Memory B cell (primary cell): ENCODE measurements at regions not wholly inside any gene's neighbourhood (a gene's known extent, or its start where the extent isn't known, plus 50 kb on each side); places are given as distances from the start of the nearest gene placed in this dataset.
"Not testable (repeated sequence)": the region's sequence is repeated elsewhere in the genome, so short reads cannot be mapped to it uniquely, and the experiment has no call there.

Experiments
- ATAC-seq: fragments of 150-1000 bp; cut with Tn5 transposase; 2 replicates; pipeline ENCODE4 v1.10.0; 2021; ENCODE audit warnings: low read depth, mild to moderate bottlenecking, moderate library complexity
- DNase-seq, 2 donors: peaks; one replicate each; pipeline ENCODE4 v3.0.0; 2022; ENCODE audit warnings: low spot score in 2 of 2
- H3K27ac Mint-ChIP-seq: one replicate; pipeline ENCODE4 v1.8.0; 2022; ENCODE audit warnings: mild to moderate bottlenecking, moderate library complexity, mixed read lengths
- H3K27me3 Mint-ChIP-seq: one replicate; pipeline ENCODE4 v1.8.0; 2022; ENCODE audit warnings: mixed read lengths
- H3K36me3 Mint-ChIP-seq: one replicate; pipeline ENCODE4 v1.8.0; 2022; ENCODE audit warnings: mild to moderate bottlenecking, mixed read lengths
- H3K4me1 Mint-ChIP-seq: one replicate; pipeline ENCODE4 v1.8.0; 2022; ENCODE audit warnings: mixed read lengths
- H3K4me3 Mint-ChIP-seq: one replicate; pipeline ENCODE4 v1.8.0; 2022; ENCODE audit warnings: mild to moderate bottlenecking, moderate library complexity, mixed read lengths
- H3K9me3 Mint-ChIP-seq: one replicate; pipeline ENCODE4 v1.8.0; 2022; ENCODE audit warnings: mixed read lengths

DNA sequence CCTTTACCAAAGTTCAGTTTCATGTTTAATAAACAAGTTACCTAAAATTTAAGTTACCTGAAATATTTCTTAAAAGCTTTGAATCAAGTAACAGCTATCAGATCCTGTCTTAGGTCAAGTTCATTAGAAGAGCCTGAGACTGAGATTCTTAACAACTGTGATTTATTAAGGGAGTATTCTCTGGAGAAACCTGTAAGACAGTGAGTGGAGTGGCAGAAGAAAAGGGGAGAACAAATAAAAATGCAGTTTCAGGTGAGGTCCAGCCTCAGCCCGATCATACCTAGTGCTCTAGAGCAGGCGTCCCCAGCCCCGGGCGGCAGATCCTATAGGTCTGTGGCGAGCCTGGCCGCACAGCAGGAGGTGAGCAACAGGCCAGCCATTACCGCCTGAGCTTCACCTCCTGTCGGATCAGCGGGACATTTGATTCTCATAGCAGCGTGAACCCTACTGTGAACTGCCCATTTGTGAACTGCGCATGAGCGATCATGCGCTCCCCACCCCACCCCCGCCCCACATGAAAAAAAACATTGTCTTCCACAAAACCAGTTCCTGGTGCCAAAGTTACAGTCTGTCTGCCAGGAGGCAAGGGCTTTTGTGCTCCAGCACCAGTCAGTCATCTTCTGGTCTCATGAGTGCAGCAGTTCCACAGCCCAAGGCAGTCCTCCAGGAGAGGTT, 59.2 kb upstream of the ADGRB3 start:
- DNase-seq (no peak), ATAC-seq (no peak)
- no peak overlapping the region for H3K27ac Mint-ChIP-seq
- H3K4me1 Mint-ChIP-seq, result no peaks in the 10 kb centered on the region
- no peak overlapping the region for H3K4me3 Mint-ChIP-seq
- H3K9me3 Mint-ChIP-seq, result peaks cover 9% of the 10 kb centered on the region
- no peaks in the 10 kb centered on the region for H3K36me3 Mint-ChIP-seq
- H3K27me3 Mint-ChIP-seq, result no peaks in the 10 kb centered on the region

DNA sequence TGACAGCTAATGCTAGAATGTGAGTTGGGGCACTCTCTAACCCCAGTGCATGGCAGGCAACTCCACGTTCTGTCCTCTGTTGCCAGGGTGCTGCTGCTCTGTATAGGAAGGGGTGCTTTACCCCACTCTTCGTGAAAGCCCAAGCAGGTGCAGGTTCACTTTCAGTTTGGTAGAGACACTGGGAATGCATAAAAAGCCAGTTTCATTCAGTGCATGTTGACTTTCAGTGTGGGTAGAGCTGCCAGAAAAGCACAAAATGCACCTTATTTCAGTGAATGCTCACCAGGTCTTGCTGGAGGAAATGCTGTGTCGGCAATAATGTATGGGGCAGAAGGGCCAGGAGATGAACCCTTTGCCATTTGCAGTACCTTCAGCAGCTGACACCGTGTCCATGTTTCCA, 62.1 kb upstream of the ADGRB3 start:
- Mint-ChIP-seq H3K4me3 (no peak overlapping the region), H3K9me3 (peaks cover 14% of the 10 kb centered on the region), H3K27me3 (no peaks in the 10 kb centered on the region), H3K4me1 (no peaks in the 10 kb centered on the region), H3K27ac (no peak overlapping the region), H3K36me3 (no peaks in the 10 kb centered on the region)
- no peak for DNase-seq
- no peak for ATAC-seq

DNA sequence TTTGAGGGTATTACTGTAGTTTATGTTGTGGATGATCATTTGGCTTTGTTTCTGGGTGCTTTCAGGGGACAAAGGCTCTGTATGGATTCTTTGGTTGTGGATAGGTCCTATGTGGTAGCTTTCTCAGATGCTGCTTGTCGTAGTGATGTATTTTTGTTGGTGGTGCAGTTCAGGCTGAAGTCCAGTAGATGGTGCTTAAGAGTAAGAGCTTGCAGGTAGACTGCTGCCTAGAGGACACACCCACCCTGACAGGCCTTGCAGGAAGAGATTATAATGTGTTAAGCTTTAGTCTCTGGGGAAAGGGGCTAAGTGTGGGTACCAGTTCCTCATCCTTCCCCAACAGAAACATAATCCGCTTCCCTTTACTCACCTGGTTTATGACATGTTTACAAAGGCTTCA, 62.6 kb upstream of the ADGRB3 start:
- no peaks in the 10 kb centered on the region for H3K36me3 Mint-ChIP-seq
- no peaks in the 10 kb centered on the region for H3K27me3 Mint-ChIP-seq
- no peak overlapping the region for H3K27ac Mint-ChIP-seq
- no peak for DNase-seq
- H3K4me3 Mint-ChIP-seq, result no peak overlapping the region
- ATAC-seq, result no peak
- no peaks in the 10 kb centered on the region for H3K4me1 Mint-ChIP-seq
- peaks cover 16% of the 10 kb centered on the region for H3K9me3 Mint-ChIP-seq

- Mint-ChIP-seq H3K4me1 (no peaks in the 10 kb centered on the region), H3K9me3 (no peaks in the 10 kb centered on the region), H3K4me3 (no peak overlapping the region), H3K36me3 (no peaks in the 10 kb centered on the region), H3K27me3 (no peaks in the 10 kb centered on the region), H3K27ac (no peak overlapping the region)
- DNase-seq (no peak), ATAC-seq (no peak)
Measured at GRCh38 chr6:68559716-68560115, 75.4 kb upstream of the ADGRB3 start.

DNA sequence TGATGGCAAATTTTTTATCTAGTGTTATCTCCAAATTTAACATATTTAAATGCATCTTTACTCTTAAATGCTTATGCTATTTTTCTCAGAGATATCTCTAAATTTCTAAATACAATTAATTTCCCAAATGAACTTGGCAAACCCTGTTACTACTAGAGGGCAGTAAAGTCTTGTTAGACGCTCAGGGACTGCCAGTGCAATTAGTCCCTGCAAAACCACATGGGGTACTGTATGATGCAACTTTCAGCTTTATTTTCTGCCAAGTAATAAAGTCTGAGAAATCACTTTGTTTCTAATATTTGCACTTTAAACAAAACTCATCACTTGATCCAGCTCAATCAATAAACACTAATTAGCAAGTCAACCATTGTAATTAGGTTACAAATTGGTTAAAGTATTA, 76.0 kb upstream of the ADGRB3 start:
- H3K9me3 Mint-ChIP-seq, result no peaks in the 10 kb centered on the region
- no peaks in the 10 kb centered on the region for H3K27me3 Mint-ChIP-seq
- ATAC-seq (no peak), DNase-seq (no peak)
- H3K27ac Mint-ChIP-seq, result no peak overlapping the region
- H3K4me3 Mint-ChIP-seq, result no peak overlapping the region
- no peaks in the 10 kb centered on the region for H3K36me3 Mint-ChIP-seq
- no peaks in the 10 kb centered on the region for H3K4me1 Mint-ChIP-seq

GRCh38 chr6:68546620-68547019, 88.5 kb upstream of the ADGRB3 start:
- Mint-ChIP-seq H3K9me3 (peaks cover 2% of the 10 kb centered on the region), H3K4me1 (no peaks in the 10 kb centered on the region), H3K27me3 (no peaks in the 10 kb centered on the region), H3K36me3 (no peaks in the 10 kb centered on the region), H3K4me3 (no peak overlapping the region), H3K27ac (no peak overlapping the region)
- ATAC-seq, result no peak
- DNase-seq, result no peak

- Mint-ChIP-seq H3K4me3 (no peak overlapping the region), H3K27me3 (no peaks in the 10 kb centered on the region), H3K9me3 (peaks cover 4% of the 10 kb centered on the region), H3K27ac (no peak overlapping the region), H3K4me1 (no peaks in the 10 kb centered on the region), H3K36me3 (no peaks in the 10 kb centered on the region)
- DNase-seq, result no peak
- ATAC-seq, result no peak
Measured at GRCh38 chr6:68544450-68544849, 90.6 kb upstream of the ADGRB3 start.

- DNase-seq (no peak), ATAC-seq (no peak)
- Mint-ChIP-seq H3K9me3 (no peaks in the 10 kb centered on the region), H3K27ac (no peak overlapping the region), H3K4me1 (no peaks in the 10 kb centered on the region), H3K4me3 (no peak overlapping the region), H3K27me3 (no peaks in the 10 kb centered on the region), H3K36me3 (no peaks in the 10 kb centered on the region)
Measured at GRCh38 chr6:68533339-68533795, 101.7 kb upstream of the ADGRB3 start.

- no peak overlapping the region for H3K27ac Mint-ChIP-seq
- DNase-seq (no peak), ATAC-seq (no peak)
- H3K9me3 Mint-ChIP-seq, result peaks cover 7% of the 10 kb centered on the region
- H3K27me3 Mint-ChIP-seq, result no peaks in the 10 kb centered on the region
- no peaks in the 10 kb centered on the region for H3K36me3 Mint-ChIP-seq
- H3K4me1 Mint-ChIP-seq, result no peaks in the 10 kb centered on the region
- H3K4me3 Mint-ChIP-seq, result no peak overlapping the region
Measured at GRCh38 chr6:68527691-68528090, 107.4 kb upstream of the ADGRB3 start.

DNA sequence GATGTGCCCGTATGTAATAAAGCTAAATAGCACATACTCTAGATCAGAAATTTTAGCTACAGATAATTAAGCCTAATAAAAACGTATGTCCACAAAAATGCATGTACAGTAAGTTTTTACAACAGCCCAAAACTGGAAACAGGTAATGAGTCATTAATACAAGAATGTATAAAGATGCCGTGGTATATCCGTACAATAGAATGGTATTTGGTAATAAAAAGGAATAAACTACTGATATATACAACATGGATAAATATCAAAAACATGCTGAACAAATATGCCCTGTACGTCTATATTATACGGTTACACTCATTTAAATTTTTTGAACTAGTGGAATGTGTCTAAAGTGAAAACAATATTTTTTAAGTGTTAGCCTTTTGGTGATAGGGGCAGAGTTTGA, 128.2 kb upstream of the ADGRB3 start:
- Mint-ChIP-seq H3K4me3 (no peak overlapping the region), H3K4me1 (no peaks in the 10 kb centered on the region), H3K9me3 (peaks cover 4% of the 10 kb centered on the region), H3K27me3 (no peaks in the 10 kb centered on the region), H3K27ac (no peak overlapping the region), H3K36me3 (no peaks in the 10 kb centered on the region)
- DNase-seq, result no peak
- no peak for ATAC-seq

DNA sequence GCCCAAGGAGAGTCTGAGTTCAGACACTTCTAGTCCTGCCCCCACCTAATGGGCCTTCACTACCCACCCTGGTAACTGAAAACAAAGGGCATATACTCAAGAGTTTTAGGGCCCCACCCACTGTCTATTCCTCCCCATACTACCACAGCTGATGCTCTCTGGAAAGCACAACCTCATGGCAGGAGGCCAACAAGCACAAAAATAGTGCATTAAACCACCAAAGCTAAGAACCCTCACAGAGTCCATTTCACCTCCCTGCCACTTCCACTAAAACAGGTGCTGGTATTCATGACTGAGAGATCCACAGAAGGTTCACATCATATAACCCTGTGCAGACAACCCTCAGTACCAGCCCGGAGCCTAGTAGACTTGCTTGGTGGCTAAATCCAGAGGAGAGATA, 132.1 kb upstream of the ADGRB3 start:
- no peak overlapping the region for H3K27ac Mint-ChIP-seq
- DNase-seq (no peak), ATAC-seq (no peak)
- H3K4me1 Mint-ChIP-seq, result no peaks in the 10 kb centered on the region
- no peak overlapping the region for H3K4me3 Mint-ChIP-seq
- H3K36me3 Mint-ChIP-seq, result no peaks in the 10 kb centered on the region
- H3K27me3 Mint-ChIP-seq, result no peaks in the 10 kb centered on the region
- peaks cover 3% of the 10 kb centered on the region for H3K9me3 Mint-ChIP-seq

DNA sequence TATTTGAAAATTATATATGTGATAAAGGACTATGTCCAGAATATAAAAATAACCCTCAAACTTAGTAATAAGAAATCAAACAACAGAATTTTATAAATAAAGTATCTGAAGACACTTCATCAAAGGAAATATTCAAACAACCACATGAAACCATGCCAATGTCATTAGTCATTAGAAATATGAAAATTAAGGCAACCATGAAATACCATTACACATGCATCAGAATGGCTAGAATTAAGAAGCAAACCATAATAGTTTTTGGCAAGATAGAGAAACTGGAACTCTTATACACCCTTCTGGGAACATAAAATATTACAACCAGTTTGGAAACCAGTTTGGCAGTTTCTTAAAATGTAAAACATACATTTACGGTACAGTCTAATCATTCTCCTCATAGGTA, 137.2 kb upstream of the ADGRB3 start:
- H3K9me3 Mint-ChIP-seq, result peaks cover 2% of the 10 kb centered on the region
- DNase-seq (no peak), ATAC-seq (no peak)
- no peaks in the 10 kb centered on the region for H3K27me3 Mint-ChIP-seq
- no peaks in the 10 kb centered on the region for H3K4me1 Mint-ChIP-seq
- H3K36me3 Mint-ChIP-seq, result no peaks in the 10 kb centered on the region
- no peak overlapping the region for H3K4me3 Mint-ChIP-seq
- H3K27ac Mint-ChIP-seq, result no peak overlapping the region

DNA sequence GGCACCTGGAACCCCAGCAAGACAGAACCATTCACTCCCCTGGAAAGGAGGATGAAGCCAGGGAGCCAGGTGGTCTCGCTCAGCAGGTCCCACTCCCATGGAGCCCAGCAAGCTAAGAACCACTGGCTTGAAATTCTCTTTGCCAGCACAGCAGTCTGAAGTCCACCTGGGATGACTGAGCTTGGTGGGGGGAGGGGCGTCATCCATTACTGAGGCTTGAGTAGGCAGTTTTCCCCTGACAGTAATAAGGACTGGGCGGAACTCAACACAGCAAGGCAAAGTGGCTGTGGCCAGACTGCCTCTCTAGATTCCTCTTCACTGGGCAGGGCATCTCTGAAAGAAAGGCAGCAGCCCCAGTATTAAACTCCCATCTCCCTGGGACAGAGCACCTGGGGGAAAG, 140.2 kb upstream of the ADGRB3 start:
- not testable (repeated sequence) for H3K27ac Mint-ChIP-seq, DNase-seq, ATAC-seq, H3K27me3 Mint-ChIP-seq, H3K4me1 Mint-ChIP-seq, H3K36me3 Mint-ChIP-seq, H3K4me3 Mint-ChIP-seq, H3K9me3 Mint-ChIP-seq

DNA sequence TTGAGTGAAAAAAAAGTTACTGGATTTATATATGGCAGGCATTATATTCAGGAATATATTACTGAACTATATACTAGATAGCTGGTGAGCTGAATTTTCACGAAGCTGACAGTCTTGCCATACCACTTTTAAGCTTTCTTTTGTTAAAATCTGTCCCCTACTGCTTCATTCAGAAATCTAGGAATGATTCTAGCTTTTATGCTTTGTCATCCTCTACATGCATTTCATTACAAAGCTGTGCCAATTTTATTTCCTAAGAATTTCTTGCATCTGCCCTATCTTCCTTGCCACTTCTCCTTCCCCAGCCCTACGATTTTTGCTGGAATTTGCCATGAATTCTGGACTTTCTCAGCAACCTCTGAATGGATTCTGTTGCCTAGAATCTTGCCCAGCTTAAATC, 158.5 kb upstream of the ADGRB3 start:
- Mint-ChIP-seq H3K9me3 (peaks cover 6% of the 10 kb centered on the region), H3K4me3 (no peak overlapping the region), H3K27me3 (no peaks in the 10 kb centered on the region), H3K4me1 (no peaks in the 10 kb centered on the region), H3K27ac (no peak overlapping the region), H3K36me3 (no peaks in the 10 kb centered on the region)
- DNase-seq (no peak), ATAC-seq (no peak)

- Mint-ChIP-seq H3K4me1 (no peaks in the 10 kb centered on the region), H3K36me3 (no peaks in the 10 kb centered on the region), H3K27me3 (no peaks in the 10 kb centered on the region), H3K27ac (no peak overlapping the region), H3K9me3 (peaks cover 3% of the 10 kb centered on the region), H3K4me3 (no peak overlapping the region)
- DNase-seq (no peak), ATAC-seq (no peak)
Measured at GRCh38 chr6:68473433-68474210, 161.5 kb upstream of the ADGRB3 start.
